ENCODE measurements at regions not wholly inside any gene's neighbourhood (a gene's known extent, or its start where the extent isn't known, plus 50 kb on each side); places are given as distances from the start of the nearest gene placed in this dataset.

DNA sequence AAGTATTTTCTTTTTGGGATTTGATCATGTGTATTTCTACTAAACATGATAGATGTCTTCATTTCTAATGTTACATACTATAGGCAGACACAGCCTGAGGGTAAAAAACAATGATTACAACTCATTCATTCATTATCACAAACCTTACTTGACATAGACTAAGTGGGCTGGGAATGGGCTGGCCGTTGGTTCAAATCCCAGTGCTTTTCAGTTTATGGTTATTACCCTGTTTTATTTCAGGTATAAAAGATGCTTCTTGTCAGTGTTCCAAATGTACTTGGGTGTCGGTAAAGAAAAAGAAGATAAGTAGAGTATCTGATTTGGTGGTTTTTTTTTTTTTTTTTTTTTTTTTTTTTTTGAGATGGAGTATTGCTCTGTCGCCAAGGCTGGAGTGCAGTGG is 149.7 kb upstream of the ZFHX3 start:
- no peak for TF ChIP-seq EZH2phosphoT487 (IDR thresholded peaks at IDR 0.05; ENCODE audit: borderline replicate concordance, low read length)
- TF ChIP-seq, protein P1, sequence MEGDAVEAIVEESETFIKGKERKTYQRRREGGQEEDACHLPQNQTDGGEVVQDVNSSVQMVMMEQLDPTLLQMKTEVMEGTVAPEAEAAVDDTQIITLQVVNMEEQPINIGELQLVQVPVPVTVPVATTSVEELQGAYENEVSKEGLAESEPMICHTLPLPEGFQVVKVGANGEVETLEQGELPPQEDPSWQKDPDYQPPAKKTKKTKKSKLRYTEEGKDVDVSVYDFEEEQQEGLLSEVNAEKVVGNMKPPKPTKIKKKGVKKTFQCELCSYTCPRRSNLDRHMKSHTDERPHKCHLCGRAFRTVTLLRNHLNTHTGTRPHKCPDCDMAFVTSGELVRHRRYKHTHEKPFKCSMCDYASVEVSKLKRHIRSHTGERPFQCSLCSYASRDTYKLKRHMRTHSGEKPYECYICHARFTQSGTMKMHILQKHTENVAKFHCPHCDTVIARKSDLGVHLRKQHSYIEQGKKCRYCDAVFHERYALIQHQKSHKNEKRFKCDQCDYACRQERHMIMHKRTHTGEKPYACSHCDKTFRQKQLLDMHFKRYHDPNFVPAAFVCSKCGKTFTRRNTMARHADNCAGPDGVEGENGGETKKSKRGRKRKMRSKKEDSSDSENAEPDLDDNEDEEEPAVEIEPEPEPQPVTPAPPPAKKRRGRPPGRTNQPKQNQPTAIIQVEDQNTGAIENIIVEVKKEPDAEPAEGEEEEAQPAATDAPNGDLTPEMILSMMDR (IDR thresholded peaks at IDR 0.05; ENCODE audit: low read depth, low read length, poor library complexity, severe bottlenecking), result no peak
- H3K9me2 ChIP-seq (replicated peaks; ENCODE audit: control insufficient read depth, low read length), result no peaks in the 10 kb centered on the region

DNA sequence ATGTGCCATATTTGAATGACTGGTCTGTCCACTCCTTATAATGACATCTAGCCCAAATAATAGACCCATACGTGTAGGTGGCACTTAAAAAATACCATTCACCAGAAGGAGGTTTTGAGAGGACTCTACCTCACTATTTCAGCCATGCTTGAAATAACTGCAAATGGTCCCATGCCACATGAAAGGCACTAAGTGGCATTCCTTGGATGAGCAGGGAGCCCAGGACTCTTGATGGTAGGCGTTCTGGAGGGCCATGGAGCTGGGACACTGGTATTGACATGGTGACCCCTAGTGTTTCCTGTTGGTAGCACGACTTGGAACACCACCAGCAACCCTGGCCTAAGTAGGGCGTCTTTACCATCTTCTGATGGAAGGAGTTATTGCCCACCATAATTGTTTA is 148.7 kb upstream of the ZFHX3 start:
- Histone ChIP-seq H4K20me1 (ENCODE audit: control insufficient read depth, insufficient read depth, low read depth, low read length) (no peaks in the 10 kb centered on the region), H3K9me3 (ENCODE audit: control insufficient read depth, insufficient read depth, low read length) (no peaks in the 10 kb centered on the region), H3K9me2 (replicated peaks; ENCODE audit: control insufficient read depth, low read length) (no peaks in the 10 kb centered on the region), H3K36me3 (ENCODE audit: control insufficient read depth, low read length) (no peaks in the 10 kb centered on the region), H3K4me1 (ENCODE audit: control insufficient read depth, low read length) (no peaks in the 10 kb centered on the region), H3F3A (ENCODE audit: control insufficient read depth, insufficient read depth) (no peaks in the 10 kb centered on the region), H3K27ac (ENCODE audit: low read depth, low read length) (no peak overlapping the region), H3K27me3 (ENCODE audit: control insufficient read depth, low read length) (no peaks in the 10 kb centered on the region), H3K4me2 (ENCODE audit: low read length) (no peak overlapping the region), H3K79me2 (ENCODE audit: control insufficient read depth, low read length) (no peaks in the 10 kb centered on the region), H3K4me3 (ENCODE audit: low read length) (no peak overlapping the region)
- no peak for TF ChIP-seq EZH2phosphoT487 (IDR thresholded peaks at IDR 0.05; ENCODE audit: borderline replicate concordance, low read length)
- TF ChIP-seq, protein P1 (IDR thresholded peaks at IDR 0.05; ENCODE audit: low read depth, low read length, poor library complexity, severe bottlenecking), result peak; percentile 76

More for the DNA sequence above, 149.7 kb upstream of the ZFHX3 start:
- Histone ChIP-seq H3K79me2 (ENCODE audit: control insufficient read depth, low read length) (no peaks in the 10 kb centered on the region), H3K27ac (ENCODE audit: low read depth, low read length) (no peak overlapping the region), H3K27me3 (ENCODE audit: control insufficient read depth, low read length) (no peaks in the 10 kb centered on the region), H4K20me1 (ENCODE audit: control insufficient read depth, insufficient read depth, low read depth, low read length) (no peaks in the 10 kb centered on the region), H3K9me3 (ENCODE audit: control insufficient read depth, insufficient read depth, low read length) (no peaks in the 10 kb centered on the region), H3F3A (ENCODE audit: control insufficient read depth, insufficient read depth) (no peaks in the 10 kb centered on the region), H3K4me2 (ENCODE audit: low read length) (no peak overlapping the region), H3K4me3 (ENCODE audit: low read length) (no peak overlapping the region), H3K36me3 (ENCODE audit: control insufficient read depth, low read length) (no peaks in the 10 kb centered on the region), H3K4me1 (ENCODE audit: control insufficient read depth, low read length) (no peaks in the 10 kb centered on the region)

DNA sequence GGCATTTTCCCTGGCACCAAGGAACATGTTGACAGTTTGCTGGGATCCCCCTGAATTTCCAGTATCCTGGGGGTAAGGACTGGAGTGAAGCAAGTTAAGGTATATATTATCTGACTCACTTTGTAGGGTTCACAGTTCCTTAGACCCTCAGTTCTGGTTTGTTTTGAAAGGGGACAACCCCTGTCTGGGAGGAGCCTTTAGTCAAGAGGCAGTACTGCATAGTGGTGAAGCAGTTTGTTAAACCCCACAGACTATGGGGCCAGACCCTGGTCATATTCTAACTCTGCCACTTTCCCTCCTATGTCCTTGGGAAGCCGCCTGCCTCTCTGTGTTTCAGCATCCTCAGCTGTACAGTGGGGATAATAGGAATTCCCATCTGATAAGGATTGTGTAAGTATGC is 145.5 kb upstream of the ZFHX3 start:
- Histone ChIP-seq H3K9me3 (ENCODE audit: control insufficient read depth, insufficient read depth, low read length) (no peaks in the 10 kb centered on the region), H3K4me3 (ENCODE audit: low read length) (no peak overlapping the region), H3K4me1 (ENCODE audit: control insufficient read depth, low read length) (no peaks in the 10 kb centered on the region), H3K27me3 (ENCODE audit: control insufficient read depth, low read length) (no peaks in the 10 kb centered on the region; the same call in 1 of the 2 replicates), H3K4me2 (ENCODE audit: low read length) (no peak overlapping the region), H4K20me1 (ENCODE audit: control insufficient read depth, insufficient read depth, low read depth, low read length) (no peaks in the 10 kb centered on the region), H3K79me2 (ENCODE audit: control insufficient read depth, low read length) (no peaks in the 10 kb centered on the region), H3K9me2 (replicated peaks; ENCODE audit: control insufficient read depth, low read length) (no peaks in the 10 kb centered on the region), H3K27ac (ENCODE audit: low read depth, low read length) (no peak overlapping the region), H3F3A (ENCODE audit: control insufficient read depth, insufficient read depth) (no peaks in the 10 kb centered on the region), H3K36me3 (ENCODE audit: control insufficient read depth, low read length) (no peaks in the 10 kb centered on the region)
- TF ChIP-seq EZH2phosphoT487 (IDR thresholded peaks at IDR 0.05; ENCODE audit: borderline replicate concordance, low read length), result no peak

DNA sequence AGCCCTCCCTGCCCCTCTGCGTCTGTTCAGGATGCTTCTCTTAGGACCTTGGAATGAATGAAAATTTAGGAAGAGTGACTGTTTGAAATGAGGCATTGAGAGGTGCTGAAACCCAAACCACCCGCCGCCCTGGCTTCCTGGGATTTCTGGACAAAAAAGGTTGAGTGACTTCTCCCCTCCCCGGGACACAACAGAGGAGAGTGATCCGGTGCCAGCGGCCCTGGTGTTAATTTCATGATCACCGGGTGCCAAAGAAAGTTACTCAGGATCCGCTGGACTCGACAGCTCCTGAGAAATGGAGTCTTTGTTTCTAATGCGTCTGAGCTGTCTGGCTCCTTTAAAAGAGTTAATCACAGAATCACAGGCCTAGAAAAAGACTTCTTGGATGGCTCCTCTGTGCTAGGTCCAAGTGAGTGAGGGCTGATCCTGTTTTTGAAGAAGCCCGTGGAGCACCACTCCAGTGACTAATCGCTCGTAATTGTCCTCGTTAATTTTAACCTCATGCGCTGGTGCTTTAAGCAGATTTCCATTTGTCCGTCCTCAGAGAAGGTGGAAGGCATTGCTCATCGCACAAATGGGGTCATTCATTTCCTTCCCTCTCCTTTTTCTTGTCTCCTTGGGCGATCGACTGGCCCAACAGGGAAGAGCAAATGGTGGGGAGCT is 144.4 kb upstream of the ZFHX3 start:
- no peaks in the 10 kb centered on the region for H3K79me2 ChIP-seq (ENCODE audit: control insufficient read depth, low read length)
- no peaks in the 10 kb centered on the region; the same call in 1 of the 2 replicates for H3K27me3 ChIP-seq (ENCODE audit: control insufficient read depth, low read length)
- no peak overlapping the region for H3K27ac ChIP-seq (ENCODE audit: low read depth, low read length)
- H3K4me2 ChIP-seq (ENCODE audit: low read length), result no peak overlapping the region
- TF ChIP-seq, protein P1 (IDR thresholded peaks at IDR 0.05; ENCODE audit: low read depth, low read length, poor library complexity, severe bottlenecking), result no peak
- no peak for TF ChIP-seq EZH2phosphoT487 (IDR thresholded peaks at IDR 0.05; ENCODE audit: borderline replicate concordance, low read length)
- no peaks in the 10 kb centered on the region for H3F3A ChIP-seq (ENCODE audit: control insufficient read depth, insufficient read depth)
- no peak overlapping the region for H3K4me3 ChIP-seq (ENCODE audit: low read length)
- no peaks in the 10 kb centered on the region for H3K9me3 ChIP-seq (ENCODE audit: control insufficient read depth, insufficient read depth, low read length)
- no peaks in the 10 kb centered on the region for H3K36me3 ChIP-seq (ENCODE audit: control insufficient read depth, low read length)
- no peaks in the 10 kb centered on the region for H4K20me1 ChIP-seq (ENCODE audit: control insufficient read depth, insufficient read depth, low read depth, low read length)
- no peaks in the 10 kb centered on the region for H3K4me1 ChIP-seq (ENCODE audit: control insufficient read depth, low read length)
- H3K9me2 ChIP-seq (replicated peaks; ENCODE audit: control insufficient read depth, low read length), result no peaks in the 10 kb centered on the region

All from DOHH2 (cell line).